LHCN-M2 (cell line): ENCODE measurements at regions not wholly inside any gene's neighbourhood (a gene's known extent, or its start where the extent isn't known, plus 50 kb on each side); places are given as distances from the start of the nearest gene placed in this dataset.
"Not testable (repeated sequence)": the region's sequence is repeated elsewhere in the genome, so short reads cannot be mapped to it uniquely, and the experiment has no call there.

ENCODE experiments used
- DNase-seq: peaks from one replicate; pipeline ENCODE4 v3.0.0-alpha.2; 2012; ENCODE audit warnings: low read depth

GRCh38 chr9:85880507-85880906 lies 60.4 kb upstream of the NAA35 start:
- DNase-seq, result not testable (repeated sequence)

- DNase-seq, result peak; percentile 2
Measured at GRCh38 chr9:85884256-85884655, 56.7 kb upstream of the NAA35 start.

- DNase-seq, result no peak
Measured at GRCh38 chr9:85890962-85891361, 50.0 kb upstream of the NAA35 start.
